Nephron progenitor cell (in vitro differentiated cells): ENCODE measurements at regions not wholly inside any gene's neighbourhood (a gene's known extent, or its start where the extent isn't known, plus 50 kb on each side); places are given as distances from the start of the nearest gene placed in this dataset.

Experiments used
- DNase-seq: peaks from one replicate; pipeline ENCODE4 v3.0.0; 2021
- H3K27ac Mint-ChIP-seq: 2 replicates; pipeline ENCODE4 v1.8.0; 2021; ENCODE audit warnings: mild to moderate bottlenecking, moderate library complexity, mixed read lengths
- H3K27me3 Mint-ChIP-seq: 2 replicates; pipeline ENCODE4 v1.8.0; 2021; ENCODE audit warnings: mild to moderate bottlenecking, low read depth, mixed read lengths; ENCODE audit not compliant: poor library complexity
- H3K36me3 Mint-ChIP-seq: 2 replicates; pipeline ENCODE4 v1.8.0; 2021; ENCODE audit warnings: low read depth, mixed read lengths
- H3K4me1 Mint-ChIP-seq: 2 replicates; pipeline ENCODE4 v1.8.0; 2021; ENCODE audit warnings: mixed read lengths
- H3K4me3 Mint-ChIP-seq: 2 replicates; pipeline ENCODE4 v1.8.0; 2021; ENCODE audit warnings: mild to moderate bottlenecking, moderate library complexity, mixed read lengths
- H3K9me3 Mint-ChIP-seq: 2 replicates; pipeline ENCODE4 v1.8.0; 2021; ENCODE audit warnings: mild to moderate bottlenecking, moderate library complexity, mixed read lengths
- TF ChIP-seq, protein P1 (sequence below): fragments of 200-600 bp; sonication (generic); IDR thresholded peaks from 2 replicates; pipeline ENCODE4 v1.5.0; 2021; ENCODE audit warnings: antibody characterized with exemption

DNA sequence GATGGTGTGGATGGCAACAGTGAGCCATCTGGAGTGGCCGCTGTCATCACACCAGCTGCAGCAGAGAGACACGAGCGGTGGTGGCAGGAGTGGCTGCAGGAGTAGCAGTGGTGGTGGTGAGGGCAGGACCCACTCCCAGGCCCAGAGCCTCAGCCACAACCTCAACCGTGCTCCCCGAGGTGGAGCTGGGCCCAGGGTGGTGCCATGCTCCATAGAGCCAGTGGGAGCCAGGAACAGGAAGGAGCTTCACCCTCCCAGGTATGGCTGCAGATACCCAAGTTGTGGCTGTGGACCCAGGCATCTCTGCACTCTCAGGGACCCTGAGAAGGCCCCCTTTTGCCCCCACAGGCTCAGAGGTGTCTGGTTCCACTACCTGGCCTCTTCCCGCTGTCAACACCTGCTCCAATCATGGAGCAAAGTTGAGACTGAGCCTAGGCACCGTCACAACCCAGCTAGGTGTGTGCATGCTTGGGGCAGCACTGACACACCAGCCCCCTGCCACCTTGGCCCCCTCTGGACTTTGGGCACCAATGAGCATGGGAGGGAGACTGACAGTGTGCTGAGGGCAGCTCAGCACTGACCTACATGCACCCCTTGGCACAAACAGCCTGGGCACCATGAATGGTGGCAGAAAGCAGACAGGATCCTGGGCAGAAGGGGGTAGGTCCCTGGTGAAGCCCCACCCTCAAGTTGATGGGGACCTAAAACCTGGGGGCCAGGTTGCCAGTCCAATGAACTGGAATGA is 188.9 kb downstream of the NDUFA10 start:
- no peak for DNase-seq
- no peak overlapping the region for H3K4me3 Mint-ChIP-seq
- TF ChIP-seq, protein P1, sequence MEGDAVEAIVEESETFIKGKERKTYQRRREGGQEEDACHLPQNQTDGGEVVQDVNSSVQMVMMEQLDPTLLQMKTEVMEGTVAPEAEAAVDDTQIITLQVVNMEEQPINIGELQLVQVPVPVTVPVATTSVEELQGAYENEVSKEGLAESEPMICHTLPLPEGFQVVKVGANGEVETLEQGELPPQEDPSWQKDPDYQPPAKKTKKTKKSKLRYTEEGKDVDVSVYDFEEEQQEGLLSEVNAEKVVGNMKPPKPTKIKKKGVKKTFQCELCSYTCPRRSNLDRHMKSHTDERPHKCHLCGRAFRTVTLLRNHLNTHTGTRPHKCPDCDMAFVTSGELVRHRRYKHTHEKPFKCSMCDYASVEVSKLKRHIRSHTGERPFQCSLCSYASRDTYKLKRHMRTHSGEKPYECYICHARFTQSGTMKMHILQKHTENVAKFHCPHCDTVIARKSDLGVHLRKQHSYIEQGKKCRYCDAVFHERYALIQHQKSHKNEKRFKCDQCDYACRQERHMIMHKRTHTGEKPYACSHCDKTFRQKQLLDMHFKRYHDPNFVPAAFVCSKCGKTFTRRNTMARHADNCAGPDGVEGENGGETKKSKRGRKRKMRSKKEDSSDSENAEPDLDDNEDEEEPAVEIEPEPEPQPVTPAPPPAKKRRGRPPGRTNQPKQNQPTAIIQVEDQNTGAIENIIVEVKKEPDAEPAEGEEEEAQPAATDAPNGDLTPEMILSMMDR, result no peak
- no peak overlapping the region for H3K27ac Mint-ChIP-seq
- peaks cover 13% of the 10 kb centered on the region for H3K4me1 Mint-ChIP-seq
- peaks cover 19% of the 10 kb centered on the region for H3K27me3 Mint-ChIP-seq
- peaks cover 10% of the 10 kb centered on the region for H3K9me3 Mint-ChIP-seq
- no peaks in the 10 kb centered on the region for H3K36me3 Mint-ChIP-seq

DNA sequence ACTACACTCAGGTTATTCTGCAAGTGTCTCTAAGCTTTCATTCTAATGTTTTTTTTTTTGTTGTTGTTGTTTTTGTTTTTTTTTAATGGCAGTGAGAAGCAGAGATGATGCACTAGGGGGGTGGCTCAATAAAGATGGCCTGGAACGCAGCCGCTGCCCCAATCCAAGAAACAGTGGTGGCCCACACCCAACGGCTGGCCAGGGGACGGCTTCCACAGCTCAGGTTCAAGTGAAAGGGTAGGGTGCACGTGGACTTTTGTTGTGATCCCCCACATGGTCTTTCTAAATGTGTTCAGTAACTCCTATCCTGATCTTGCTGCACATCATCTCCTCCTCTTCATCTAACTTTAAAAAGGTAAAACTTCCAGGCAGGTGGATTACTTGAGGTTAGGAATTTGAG is 190.1 kb downstream of the NDUFA10 start:
- H3K9me3 Mint-ChIP-seq, result peaks cover 10% of the 10 kb centered on the region
- no peaks in the 10 kb centered on the region for H3K36me3 Mint-ChIP-seq
- TF ChIP-seq, protein P1, result no peak
- DNase-seq, result no peak
- H3K27ac Mint-ChIP-seq, result no peak overlapping the region
- H3K4me3 Mint-ChIP-seq, result no peak overlapping the region
- H3K4me1 Mint-ChIP-seq, result peaks cover 23% of the 10 kb centered on the region
- peaks cover 18% of the 10 kb centered on the region for H3K27me3 Mint-ChIP-seq

DNA sequence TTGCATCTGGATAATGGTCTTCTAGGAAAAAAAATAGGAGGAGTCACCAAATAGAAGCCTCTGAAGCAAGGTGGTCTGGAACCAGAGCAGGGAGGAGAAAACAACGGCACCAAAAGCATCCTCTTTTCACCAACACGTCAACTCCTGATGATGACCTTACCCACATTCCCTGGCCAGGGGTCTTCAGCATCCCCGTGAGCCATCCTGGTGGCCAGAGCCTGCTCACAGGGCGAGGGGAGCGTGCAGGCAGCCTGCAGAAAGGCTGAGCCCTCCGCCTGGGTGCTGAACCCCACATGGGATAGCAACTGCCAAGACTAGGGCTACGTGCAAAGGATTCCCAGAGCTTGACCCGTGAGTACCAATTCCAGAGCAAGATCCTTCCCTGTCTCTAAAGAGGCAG is 191.0 kb downstream of the NDUFA10 start:
- Mint-ChIP-seq H3K4me1 (peaks cover 30% of the 10 kb centered on the region), H3K36me3 (no peaks in the 10 kb centered on the region), H3K9me3 (peaks cover 10% of the 10 kb centered on the region), H3K27me3 (peaks cover 13% of the 10 kb centered on the region), H3K27ac (no peak overlapping the region), H3K4me3 (no peak overlapping the region)
- no peak for DNase-seq
- TF ChIP-seq, protein P1, result no peak

DNA sequence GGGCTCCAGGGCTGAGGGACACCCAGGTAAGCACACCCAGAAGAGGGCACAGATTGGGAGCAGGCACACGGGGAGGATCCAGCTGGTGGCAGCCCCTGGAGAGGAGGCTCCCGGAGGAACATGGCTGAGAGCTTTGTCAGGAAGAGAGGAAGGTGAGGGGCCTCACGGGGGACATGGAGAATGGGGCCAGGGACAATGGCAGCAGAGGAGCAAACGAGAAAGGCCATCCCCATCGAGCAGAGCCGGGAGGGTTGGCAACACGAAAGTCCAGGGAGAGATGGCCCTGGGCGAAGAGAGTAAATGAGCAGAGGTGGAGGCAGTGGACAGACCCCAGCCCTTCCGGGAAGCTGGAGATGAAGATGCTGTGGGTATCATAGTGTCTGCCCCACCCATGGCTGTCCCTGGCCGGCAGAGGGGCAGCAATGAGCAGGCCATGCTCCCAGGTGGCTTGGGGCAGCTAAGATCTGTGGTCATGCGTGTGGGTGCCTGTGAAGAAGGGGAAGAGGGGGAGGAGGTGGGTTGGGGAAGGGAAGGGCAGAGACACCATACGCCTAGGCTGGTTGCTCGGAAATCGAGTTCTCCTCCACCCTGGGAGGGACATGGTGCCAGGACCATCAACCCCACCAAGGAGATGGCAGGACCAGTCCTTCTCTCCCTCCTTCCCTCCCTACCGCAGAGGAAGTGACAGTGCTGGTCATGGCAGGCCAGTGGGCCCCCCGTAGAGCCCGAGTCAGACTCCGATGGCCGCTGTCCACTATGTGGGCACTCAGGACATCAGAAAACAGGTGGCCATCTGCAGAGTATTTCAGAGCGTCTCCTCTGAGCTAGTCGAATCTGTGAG is 191.7 kb downstream of the NDUFA10 start:
- Mint-ChIP-seq H3K27me3 (peaks cover 15% of the 10 kb centered on the region), H3K36me3 (no peaks in the 10 kb centered on the region), H3K4me1 (peaks cover 31% of the 10 kb centered on the region), H3K4me3 (no peak overlapping the region), H3K9me3 (peaks cover 10% of the 10 kb centered on the region), H3K27ac (no peak overlapping the region)
- DNase-seq, result no peak
- TF ChIP-seq, protein P1, result no peak

DNA sequence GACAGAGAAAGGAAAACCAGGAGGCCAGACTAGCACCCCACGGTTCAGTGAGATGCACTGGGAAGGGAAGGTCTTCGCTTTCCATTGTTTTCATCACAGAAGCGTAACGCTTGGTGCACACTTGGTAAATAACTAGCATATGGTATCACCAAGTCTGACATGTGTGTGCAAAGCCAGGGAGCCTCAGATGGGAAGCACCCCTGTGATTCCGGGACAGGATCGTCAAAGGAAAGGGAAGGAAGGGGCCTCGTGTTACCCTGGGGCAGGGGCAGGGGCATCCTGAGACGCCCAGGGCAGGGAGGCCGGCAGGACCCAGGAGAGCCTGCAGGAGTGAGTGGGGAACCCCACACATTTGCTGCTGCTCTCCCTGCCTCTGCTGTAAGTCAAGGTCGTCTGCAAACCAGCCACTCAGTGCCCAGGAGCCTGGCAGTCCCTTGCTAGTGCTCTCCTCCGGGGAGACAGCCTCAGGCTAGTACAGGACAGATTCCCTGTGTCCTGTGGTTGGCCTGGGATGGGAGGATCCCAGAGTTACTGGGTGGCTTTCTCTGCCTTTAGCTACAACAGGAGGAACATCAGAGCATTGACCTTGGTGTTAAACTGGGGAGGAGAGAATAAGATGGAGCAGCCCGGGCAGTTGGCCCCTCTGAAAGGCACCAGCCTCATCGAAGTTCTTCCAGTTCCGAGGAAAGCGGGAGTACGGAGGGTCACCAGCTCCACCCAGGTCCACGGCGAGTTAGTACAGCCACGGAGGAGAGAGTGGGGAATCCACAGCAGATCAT is 192.5 kb downstream of the NDUFA10 start:
- peaks cover 39% of the 10 kb centered on the region for H3K4me1 Mint-ChIP-seq
- H3K36me3 Mint-ChIP-seq, result no peaks in the 10 kb centered on the region
- H3K4me3 Mint-ChIP-seq, result no peak overlapping the region
- TF ChIP-seq, protein P1, result no peak
- peaks cover 16% of the 10 kb centered on the region for H3K27me3 Mint-ChIP-seq
- DNase-seq, result no peak
- peaks cover 10% of the 10 kb centered on the region for H3K9me3 Mint-ChIP-seq
- H3K27ac Mint-ChIP-seq, result no peak overlapping the region
